ENCODE measurements at regions not wholly inside any gene's neighbourhood (a gene's known extent, or its start where the extent isn't known, plus 50 kb on each side); places are given as distances from the start of the nearest gene placed in this dataset.
"Not testable (repeated sequence)": the region's sequence is repeated elsewhere in the genome, so short reads cannot be mapped to it uniquely, and the experiment has no call there.

DNA sequence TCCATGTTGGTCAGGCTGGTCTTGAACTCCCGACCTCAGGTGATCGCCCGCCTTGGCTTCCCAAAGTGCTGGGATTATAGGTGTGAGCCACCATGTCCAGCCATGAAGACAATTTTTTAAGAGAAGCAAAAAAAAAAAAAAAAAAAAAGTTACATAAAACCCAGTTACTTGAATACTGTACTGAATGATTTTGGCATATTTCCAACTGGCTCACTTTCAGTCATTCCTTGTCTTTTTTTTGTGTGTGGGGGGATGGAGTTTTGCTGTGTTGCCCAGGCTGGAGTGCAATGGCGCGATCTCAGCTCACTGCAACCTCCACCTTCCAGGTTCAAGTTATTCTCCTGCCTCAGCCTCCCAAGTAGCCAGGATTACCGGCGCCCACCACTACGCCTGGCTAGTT, 345.5 kb downstream of the SOX4 start:
- TF ChIP-seq, protein P1, sequence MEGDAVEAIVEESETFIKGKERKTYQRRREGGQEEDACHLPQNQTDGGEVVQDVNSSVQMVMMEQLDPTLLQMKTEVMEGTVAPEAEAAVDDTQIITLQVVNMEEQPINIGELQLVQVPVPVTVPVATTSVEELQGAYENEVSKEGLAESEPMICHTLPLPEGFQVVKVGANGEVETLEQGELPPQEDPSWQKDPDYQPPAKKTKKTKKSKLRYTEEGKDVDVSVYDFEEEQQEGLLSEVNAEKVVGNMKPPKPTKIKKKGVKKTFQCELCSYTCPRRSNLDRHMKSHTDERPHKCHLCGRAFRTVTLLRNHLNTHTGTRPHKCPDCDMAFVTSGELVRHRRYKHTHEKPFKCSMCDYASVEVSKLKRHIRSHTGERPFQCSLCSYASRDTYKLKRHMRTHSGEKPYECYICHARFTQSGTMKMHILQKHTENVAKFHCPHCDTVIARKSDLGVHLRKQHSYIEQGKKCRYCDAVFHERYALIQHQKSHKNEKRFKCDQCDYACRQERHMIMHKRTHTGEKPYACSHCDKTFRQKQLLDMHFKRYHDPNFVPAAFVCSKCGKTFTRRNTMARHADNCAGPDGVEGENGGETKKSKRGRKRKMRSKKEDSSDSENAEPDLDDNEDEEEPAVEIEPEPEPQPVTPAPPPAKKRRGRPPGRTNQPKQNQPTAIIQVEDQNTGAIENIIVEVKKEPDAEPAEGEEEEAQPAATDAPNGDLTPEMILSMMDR (IDR thresholded peaks at IDR 0.05) = not testable (repeated sequence)
- TF ChIP-seq EP300 (IDR thresholded peaks at IDR 0.05); POLR2A (IDR thresholded peaks at IDR 0.05; ENCODE audit: low read depth): not testable (repeated sequence)

Measured in esophagus muscularis mucosa (tissue), 4 donors.